ENCODE measurements at regions not wholly inside any gene's neighbourhood (a gene's known extent, or its start where the extent isn't known, plus 50 kb on each side); places are given as distances from the start of the nearest gene placed in this dataset.

GRCh38 chr20:48384147-48384818, 443.5 kb downstream of the PREX1 start:
- no peak overlapping the region for H3K4me3 ChIP-seq (ENCODE audit: low read depth, low read length)
- TF ChIP-seq MYC (IDR thresholded peaks at IDR 0.05; ENCODE audit: low read depth, low read length) (no peak), POLR2A (IDR thresholded peaks at IDR 0.05; ENCODE audit: extremely low read depth, insufficient read length) (no peak), MAX (IDR thresholded peaks at IDR 0.05; ENCODE audit: low read depth, low read length) (no peak)
- TF ChIP-seq, protein P1, sequence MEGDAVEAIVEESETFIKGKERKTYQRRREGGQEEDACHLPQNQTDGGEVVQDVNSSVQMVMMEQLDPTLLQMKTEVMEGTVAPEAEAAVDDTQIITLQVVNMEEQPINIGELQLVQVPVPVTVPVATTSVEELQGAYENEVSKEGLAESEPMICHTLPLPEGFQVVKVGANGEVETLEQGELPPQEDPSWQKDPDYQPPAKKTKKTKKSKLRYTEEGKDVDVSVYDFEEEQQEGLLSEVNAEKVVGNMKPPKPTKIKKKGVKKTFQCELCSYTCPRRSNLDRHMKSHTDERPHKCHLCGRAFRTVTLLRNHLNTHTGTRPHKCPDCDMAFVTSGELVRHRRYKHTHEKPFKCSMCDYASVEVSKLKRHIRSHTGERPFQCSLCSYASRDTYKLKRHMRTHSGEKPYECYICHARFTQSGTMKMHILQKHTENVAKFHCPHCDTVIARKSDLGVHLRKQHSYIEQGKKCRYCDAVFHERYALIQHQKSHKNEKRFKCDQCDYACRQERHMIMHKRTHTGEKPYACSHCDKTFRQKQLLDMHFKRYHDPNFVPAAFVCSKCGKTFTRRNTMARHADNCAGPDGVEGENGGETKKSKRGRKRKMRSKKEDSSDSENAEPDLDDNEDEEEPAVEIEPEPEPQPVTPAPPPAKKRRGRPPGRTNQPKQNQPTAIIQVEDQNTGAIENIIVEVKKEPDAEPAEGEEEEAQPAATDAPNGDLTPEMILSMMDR (IDR thresholded peaks at IDR 0.05; ENCODE audit: low read depth, low read length) = no peak
- peak; percentile 25 for DNase-seq (ENCODE audit: low read depth)

DNA sequence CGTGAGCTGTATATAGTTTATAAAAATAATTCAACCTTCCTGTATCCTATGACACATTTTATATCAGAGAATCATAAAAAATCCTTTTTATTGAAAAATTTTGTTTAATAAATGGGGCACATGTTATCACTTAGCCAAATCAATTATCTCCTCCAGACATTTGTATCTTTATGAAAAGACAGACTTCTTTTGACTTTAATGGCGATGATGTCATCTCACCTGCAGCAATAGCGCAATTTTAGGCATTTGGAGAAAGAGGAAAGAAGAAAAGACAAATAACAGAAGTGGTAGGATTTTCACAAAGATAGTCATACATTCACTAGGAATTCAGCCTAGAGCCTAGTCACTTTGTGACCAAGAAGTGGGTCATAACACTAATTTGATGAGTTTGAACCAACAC, 444.5 kb downstream of the PREX1 start:
- no peak for TF ChIP-seq POLR2A (IDR thresholded peaks at IDR 0.05; ENCODE audit: extremely low read depth, insufficient read length)
- TF ChIP-seq MYC (IDR thresholded peaks at IDR 0.05; ENCODE audit: low read depth, low read length) = no peak
- TF ChIP-seq, protein P1 (IDR thresholded peaks at IDR 0.05; ENCODE audit: low read depth, low read length) = no peak
- no peak for TF ChIP-seq MAX (IDR thresholded peaks at IDR 0.05; ENCODE audit: low read depth, low read length)
- no peak for DNase-seq (ENCODE audit: low read depth)
- no peak overlapping the region for H3K4me3 ChIP-seq (ENCODE audit: low read depth, low read length)

- TF ChIP-seq POLR2A (IDR thresholded peaks at IDR 0.05; ENCODE audit: extremely low read depth, insufficient read length) = no peak
- no peak for TF ChIP-seq MYC (IDR thresholded peaks at IDR 0.05; ENCODE audit: low read depth, low read length)
- TF ChIP-seq, protein P1 (IDR thresholded peaks at IDR 0.05; ENCODE audit: low read depth, low read length) = no peak
- no peak for TF ChIP-seq MAX (IDR thresholded peaks at IDR 0.05; ENCODE audit: low read depth, low read length)
- no peak for DNase-seq (ENCODE audit: low read depth)
- no peak overlapping the region for H3K4me3 ChIP-seq (ENCODE audit: low read depth, low read length)
These were observed 445.5 kb downstream of the PREX1 start for GRCh38 chr20:48382304-48382703.

DNA sequence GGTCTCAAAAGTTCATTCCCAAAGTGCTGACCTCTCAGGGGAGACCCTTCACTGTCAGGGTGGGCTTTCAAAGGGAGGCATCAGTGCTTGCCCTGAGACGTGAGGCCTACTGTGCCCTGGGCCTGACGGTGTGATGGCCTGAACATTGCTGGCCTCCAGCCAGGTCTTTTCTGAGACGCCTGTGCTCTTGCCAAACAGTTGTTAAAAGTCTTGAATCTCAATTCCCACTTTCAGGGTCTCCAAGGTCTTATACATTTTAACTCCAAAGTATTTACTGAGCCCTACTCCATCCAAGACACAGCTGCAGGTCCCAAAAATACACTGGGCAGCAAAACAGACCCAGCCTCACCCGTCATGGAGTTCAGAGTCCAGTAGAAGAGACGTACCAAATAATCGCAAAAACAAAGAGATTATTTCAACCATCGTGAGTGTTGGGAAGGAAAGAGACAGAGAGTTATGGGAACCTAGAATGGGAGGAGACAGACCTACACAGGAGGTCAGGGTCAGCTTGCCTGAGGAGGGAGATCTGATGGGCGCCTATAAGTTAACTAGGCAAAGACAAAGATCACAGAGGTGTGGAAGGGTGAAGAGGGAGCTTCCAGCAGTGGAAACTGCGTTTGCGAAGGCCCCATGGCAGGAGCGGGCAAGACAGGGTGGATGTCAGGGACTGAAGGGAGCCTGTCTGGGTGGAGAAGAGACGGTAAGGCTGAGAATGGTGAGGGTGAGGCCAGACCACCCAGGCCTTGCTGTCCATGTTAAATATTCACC, 446.3 kb downstream of the PREX1 start:
- no peak for DNase-seq (ENCODE audit: low read depth)
- H3K4me3 ChIP-seq (ENCODE audit: low read depth, low read length) = no peak overlapping the region
- TF ChIP-seq MAX (IDR thresholded peaks at IDR 0.05; ENCODE audit: low read depth, low read length) (no peak), POLR2A (IDR thresholded peaks at IDR 0.05; ENCODE audit: extremely low read depth, insufficient read length) (no peak), MYC (IDR thresholded peaks at IDR 0.05; ENCODE audit: low read depth, low read length) (no peak)
- TF ChIP-seq, protein P1 (IDR thresholded peaks at IDR 0.05; ENCODE audit: low read depth, low read length) = no peak

- no peak overlapping the region for H3K4me3 ChIP-seq (ENCODE audit: low read depth, low read length)
- DNase-seq (ENCODE audit: low read depth) = no peak
- TF ChIP-seq, protein P1 (IDR thresholded peaks at IDR 0.05; ENCODE audit: low read depth, low read length) = no peak
- TF ChIP-seq POLR2A (IDR thresholded peaks at IDR 0.05; ENCODE audit: extremely low read depth, insufficient read length) = no peak
- TF ChIP-seq MYC (IDR thresholded peaks at IDR 0.05; ENCODE audit: low read depth, low read length) = no peak
- no peak for TF ChIP-seq MAX (IDR thresholded peaks at IDR 0.05; ENCODE audit: low read depth, low read length)
These were observed 447.1 kb downstream of the PREX1 start for GRCh38 chr20:48380661-48381060.
